Adipose tissue (tissue), 3 donors: ENCODE measurements at regions not wholly inside any gene's neighbourhood (a gene's known extent, or its start where the extent isn't known, plus 50 kb on each side); places are given as distances from the start of the nearest gene placed in this dataset.
"Not testable (repeated sequence)": the region's sequence is repeated elsewhere in the genome, so short reads cannot be mapped to it uniquely, and the experiment has no call there.

Experiments used
- H3K27ac ChIP-seq: one replicate; pipeline ENCODE4 v1.5.1; 2013; ENCODE audit warnings: low read depth, low read length
- WGBS, 3 donors: extraction: QIAGEN DNeasy Blood & Tissue Kit; methylation state at CpG; one replicate each; pipeline ENCODE4 v1.1.7; 2013; 5-methylcytosine and 5-hydroxymethylcytosine counted together
- donor health status: healthy with polysubstance abuse.
- donor health status: Bipolar disorder and iron deficiency.
- donor health status: healthy.

GRCh38 chr20:53874706-53875105, 195.7 kb downstream of the BCAS1 start:
- H3K27ac ChIP-seq: no peak overlapping the region
- 89 to 100% (median 97%) methylated on average over 1 of the region's 1 CpG for WGBS, 3 donors

GRCh38 chr20:53874104-53874503, 196.3 kb downstream of the BCAS1 start:
- WGBS, 3 donors: 90 to 96% (median 95%) methylated on average over 7 of the region's 7 CpGs
- H3K27ac ChIP-seq: no peak overlapping the region

DNA sequence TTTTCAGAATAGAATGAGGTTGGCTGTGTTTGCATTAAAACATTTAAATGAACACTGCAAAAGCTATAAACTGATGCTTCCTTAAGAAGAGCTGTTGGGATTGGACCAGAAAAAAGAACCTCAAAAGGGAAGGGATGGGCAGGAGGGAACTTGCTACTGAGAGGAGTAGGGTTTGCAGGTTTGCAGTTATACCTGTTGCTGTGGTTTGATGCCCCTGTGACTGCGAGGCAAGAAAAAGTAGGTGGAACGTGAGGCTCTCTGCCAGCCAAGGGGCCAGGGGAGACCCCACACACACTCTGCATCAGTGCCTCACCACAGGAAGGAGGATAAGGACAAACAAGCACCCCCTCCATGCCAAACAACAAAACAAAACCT, 197.2 kb downstream of the BCAS1 start:
- H3K27ac ChIP-seq: no peak overlapping the region
- 85 to 90% (median 87%) methylated on average over 2 of the region's 2 CpGs for WGBS, 3 donors

- whole genome bisulfite sequencing, 3 donors: 49 to 59% (median 49%) methylated on average over 10 of the region's 10 CpGs
- no peak overlapping the region for H3K27ac ChIP-seq
Observed at GRCh38 chr20:53872561-53873229, 197.7 kb downstream of the BCAS1 start.

- 25 to 62% (median 28%) methylated on average over 2 of the region's 2 CpGs for WGBS, 3 donors
- H3K27ac ChIP-seq: no peak overlapping the region
Observed at GRCh38 chr20:53872081-53872541, 198.3 kb downstream of the BCAS1 start.

DNA sequence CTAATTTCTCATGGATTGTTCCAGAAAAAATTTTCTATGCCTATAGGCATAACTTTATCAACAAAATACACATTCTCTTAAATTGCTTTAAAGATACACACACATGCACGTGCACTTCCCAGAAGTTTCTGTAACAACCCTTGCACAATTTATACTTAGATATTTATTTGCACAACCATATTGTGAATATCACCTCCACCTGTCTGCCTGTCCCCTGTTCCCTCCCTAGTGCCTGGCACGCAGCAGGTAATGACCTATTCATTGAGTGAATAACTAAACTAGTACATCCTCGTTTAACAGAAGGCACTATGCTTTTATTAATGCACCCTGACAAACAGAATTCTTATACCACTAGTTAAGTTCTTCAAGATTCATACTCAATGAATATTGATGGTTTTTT, 198.9 kb downstream of the BCAS1 start:
- 53 to 77% (median 68%) methylated on average over 3 of the region's 3 CpGs for WGBS, 3 donors
- H3K27ac ChIP-seq: no peak overlapping the region

GRCh38 chr20:53870426-53871315, 199.7 kb downstream of the BCAS1 start:
- 40 to 82% (median 82%) methylated on average over 9 of the region's 9 CpGs for WGBS, 3 donors
- H3K27ac ChIP-seq: no peak overlapping the region

- WGBS, 3 donors: 19 to 21% (median 21%) methylated on average over 8 of the region's 8 CpGs
- H3K27ac ChIP-seq: no peak overlapping the region
Observed at GRCh38 chr20:53869466-53870258, 200.7 kb downstream of the BCAS1 start.

DNA sequence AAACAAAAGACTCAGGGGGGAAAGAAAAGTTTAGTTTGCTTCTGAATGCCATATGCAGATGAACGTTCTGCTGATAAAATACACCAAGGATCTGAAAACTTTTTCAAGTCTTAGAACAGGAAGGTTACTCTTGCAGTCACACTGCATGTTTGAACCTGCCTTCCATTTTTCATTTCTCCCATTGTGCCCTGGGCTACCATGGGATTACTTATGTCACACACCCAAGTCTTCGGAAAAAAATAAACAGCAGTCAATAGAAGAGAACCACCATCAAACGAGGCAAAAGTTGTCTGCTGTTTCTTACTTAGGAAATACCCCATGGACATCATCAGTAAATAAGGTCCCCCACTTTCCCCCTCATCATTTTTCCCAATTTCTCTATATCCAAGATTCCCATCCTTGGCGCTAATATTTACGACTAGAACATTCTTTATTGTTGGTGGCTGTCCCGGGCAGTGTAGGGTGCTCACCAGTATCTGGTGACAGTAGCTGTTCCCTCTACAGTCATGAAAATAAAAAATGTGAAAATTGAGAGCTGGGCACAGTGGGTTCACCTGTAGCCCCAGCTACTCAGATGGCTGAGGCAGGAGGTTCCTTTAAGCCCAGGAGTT, 202.5 kb downstream of the BCAS1 start:
- no peak overlapping the region for H3K27ac ChIP-seq
- WGBS, 3 donors: 71 to 92% (median 85%) methylated on average over 6 of the region's 6 CpGs

DNA sequence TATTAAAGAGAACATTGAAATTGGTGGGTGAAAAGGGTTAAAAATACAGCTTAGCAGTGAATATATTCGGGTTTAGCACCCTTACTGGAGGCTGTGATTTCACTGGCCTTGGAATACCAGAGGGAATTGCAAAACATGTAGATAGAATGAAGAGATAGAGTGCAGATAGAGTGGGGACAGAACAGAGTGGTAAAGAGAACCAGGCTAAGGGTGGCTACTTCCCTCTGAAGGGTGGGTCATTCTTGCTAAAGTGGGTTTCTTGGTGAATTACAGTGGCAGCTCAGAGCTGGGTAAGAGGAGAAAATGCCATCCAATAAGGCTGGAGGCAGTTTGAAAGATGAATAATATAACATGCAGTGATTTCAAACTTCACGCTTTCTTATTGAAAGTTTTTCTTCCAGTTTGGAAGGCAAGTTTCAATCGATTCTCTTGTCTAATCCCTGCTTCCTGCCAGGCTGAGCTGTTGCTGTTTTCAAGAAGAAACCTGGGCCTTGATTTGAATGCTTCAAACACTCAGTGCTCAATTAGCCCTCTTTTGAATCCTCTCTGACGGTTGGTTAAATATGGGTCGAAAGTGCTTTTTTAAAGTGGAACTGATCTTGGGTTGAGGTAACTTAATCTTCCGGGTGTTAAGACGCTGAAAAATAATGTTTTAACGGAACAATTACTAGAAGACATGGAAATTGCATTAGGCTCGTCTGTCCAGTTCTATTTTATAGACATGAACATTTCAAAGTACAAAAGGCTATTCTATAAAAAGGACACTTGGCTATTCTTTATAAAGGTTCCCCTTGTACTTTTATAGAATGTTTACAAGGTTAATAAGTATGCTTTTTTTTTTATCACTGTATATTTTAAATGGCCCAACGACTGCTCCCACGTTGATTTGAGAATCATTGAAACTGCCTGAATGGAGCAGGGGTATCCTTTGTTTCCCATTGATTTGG, 203.3 kb downstream of the BCAS1 start:
- no peak overlapping the region for H3K27ac ChIP-seq
- 16 to 49% (median 39%) methylated on average over 11 of the region's 11 CpGs for WGBS, 3 donors

GRCh38 chr20:53865901-53866793, 204.2 kb downstream of the BCAS1 start:
- WGBS, 3 donors: 6 to 31% (median 24%) methylated on average over 7 of the region's 7 CpGs
- H3K27ac ChIP-seq: no peak overlapping the region

GRCh38 chr20:53864765-53865683, 205.4 kb downstream of the BCAS1 start:
- H3K27ac ChIP-seq: not testable (repeated sequence)
- WGBS, 3 donors: 57 to 88% (median 79%) methylated on average over 13 of the region's 13 CpGs

DNA sequence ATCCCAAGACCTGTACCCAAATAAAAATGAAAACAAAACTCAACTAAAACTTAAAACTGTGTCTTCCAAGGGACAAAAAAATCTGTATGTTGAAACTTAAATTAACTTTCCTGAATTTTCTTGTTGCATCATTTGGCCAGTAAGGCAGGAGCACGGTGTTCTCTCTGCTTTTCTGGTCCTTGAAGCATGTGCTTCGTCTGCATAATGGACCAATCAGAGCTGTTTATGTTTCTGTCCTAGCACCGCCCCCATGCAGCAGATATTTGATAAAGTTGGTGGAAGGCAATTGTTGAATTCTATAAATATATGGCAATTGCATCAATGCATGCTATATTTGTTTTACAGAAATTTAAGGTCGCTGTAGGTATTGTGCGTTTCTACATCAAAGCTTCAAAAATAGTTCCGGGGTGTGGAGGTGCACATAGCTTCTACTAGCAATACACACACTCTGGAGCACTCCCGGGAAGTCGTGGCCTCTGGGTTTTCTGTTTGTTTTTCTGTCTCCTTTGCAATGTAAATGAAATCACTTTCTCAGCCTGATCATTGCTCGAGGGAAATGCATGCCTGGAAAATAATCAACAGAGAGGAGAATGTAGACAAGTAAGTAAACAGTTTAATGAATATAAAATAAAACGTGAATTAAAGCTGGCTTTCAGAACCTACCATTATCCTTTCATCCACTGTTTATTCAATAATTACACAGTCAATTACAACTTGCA, 206.3 kb downstream of the BCAS1 start:
- WGBS, 3 donors: 33 to 79% (median 73%) methylated on average over 10 of the region's 10 CpGs
- not testable (repeated sequence) for H3K27ac ChIP-seq

DNA sequence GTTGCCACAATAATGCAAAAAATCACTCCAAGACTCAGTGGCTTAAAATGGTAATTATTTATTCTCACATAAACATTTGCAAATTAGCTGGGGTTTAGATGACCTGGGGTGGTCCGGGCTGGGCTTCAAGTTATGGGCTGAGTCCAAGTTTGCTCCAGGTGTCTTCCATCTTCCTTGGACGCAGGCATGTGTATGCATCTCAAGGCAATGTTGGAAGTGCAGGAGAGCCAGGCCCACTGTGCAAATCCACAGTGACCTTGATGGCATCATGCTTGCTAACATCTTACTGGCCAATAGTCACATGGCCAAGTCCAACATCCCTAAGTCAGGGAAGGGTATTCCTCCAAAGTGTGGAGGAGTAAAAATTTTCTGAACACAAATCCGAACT, 206.9 kb downstream of the BCAS1 start:
- H3K27ac ChIP-seq: not testable (repeated sequence)
- 75 to 85% (median 83%) methylated on average over 3 of the region's 3 CpGs for WGBS, 3 donors

- 85 to 92% (median 89%) methylated on average over 5 of the region's 5 CpGs for WGBS, 3 donors
- H3K27ac ChIP-seq: not testable (repeated sequence)
Observed at GRCh38 chr20:53863039-53863438, 207.4 kb downstream of the BCAS1 start.
